DMS53 (cell line): ENCODE measurements at regions not wholly inside any gene's neighbourhood (a gene's known extent, or its start where the extent isn't known, plus 50 kb on each side); places are given as distances from the start of the nearest gene placed in this dataset.
"Not testable (repeated sequence)": the region's sequence is repeated elsewhere in the genome, so short reads cannot be mapped to it uniquely, and the experiment has no call there.

ENCODE experiments used
- DNase-seq: peaks from one replicate; lab custom pipeline; 2025; lab: John Stamatoyannopoulos, UW

DNA sequence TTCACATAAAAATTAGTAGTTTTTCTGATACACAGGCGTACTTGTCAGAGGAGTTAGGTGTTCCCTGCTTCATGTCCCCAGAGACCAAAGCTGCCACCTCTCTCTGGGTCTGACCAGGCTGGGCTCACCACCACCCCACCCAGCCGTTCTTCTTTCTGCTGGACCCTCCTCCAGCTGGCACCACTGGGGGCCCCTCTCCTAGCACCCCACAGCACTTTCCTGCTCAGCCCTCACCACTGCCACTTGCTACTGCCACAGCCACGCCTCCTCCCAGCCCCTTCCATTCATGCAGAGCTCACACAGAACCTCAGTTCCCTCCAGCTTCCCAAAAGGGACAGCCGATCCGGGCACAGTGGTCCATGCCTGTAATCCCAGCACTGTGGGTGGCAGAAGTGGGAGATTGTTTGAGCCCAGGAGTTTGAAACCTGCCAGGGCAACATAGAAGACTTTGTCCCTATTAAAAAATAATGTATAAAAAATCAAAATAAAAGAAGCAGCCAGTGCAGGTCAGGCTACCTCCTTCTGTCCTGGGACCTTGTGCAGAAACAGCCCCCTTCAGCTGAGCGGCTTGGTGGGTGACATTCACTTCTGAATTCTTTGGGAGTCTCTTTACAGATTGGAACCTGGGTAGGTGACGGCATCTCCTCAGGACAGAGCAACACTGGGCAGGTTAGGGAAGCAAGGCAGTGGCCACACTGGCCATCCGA, 208.3 kb downstream of the TOMM20 start:
- DNase-seq = no peak

DNA sequence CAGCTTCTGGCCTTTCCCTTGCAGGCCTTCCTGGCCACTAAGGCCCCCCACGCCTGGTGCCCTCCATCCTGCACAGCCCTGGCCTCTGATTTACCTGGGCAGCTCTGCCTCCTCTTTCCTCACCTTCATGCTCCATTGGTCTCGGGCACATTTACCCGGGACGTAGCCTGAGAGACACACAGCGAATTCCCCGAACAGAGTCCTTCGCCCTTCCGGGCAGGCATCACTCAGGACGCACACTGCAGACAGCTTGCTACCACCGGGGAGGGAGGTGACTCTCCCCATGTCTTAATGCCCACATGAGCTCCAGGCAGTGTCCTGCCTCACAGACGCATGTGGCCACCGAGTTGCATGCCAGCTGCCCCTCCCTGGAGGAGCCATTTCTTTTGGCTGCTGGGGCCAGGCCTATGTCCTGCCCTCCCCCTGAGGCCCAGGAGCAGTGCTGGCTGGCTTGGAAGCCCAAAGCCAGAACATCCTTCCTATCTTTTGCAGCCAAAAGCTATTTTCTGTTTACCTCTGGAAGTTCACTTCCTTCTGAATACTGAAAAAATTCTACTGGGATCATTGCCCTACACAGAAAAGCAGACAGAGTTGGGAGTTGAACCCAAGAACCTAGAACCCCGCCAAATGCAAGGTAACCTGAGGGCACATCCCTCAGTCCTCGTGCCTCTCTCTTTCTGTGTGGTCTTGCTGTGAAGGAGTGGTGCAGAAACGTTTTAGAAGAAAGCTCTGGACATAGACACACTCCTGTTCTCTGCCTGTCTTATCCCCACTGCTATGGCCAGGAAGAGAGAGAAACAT, 209.5 kb downstream of the TOMM20 start:
- DNase-seq = no peak

- DNase-seq = no peak
These were observed 210.3 kb downstream of the TOMM20 start for GRCh38 chr1:234918181-234918841.

- no peak for DNase-seq
These were observed 211.0 kb downstream of the TOMM20 start for GRCh38 chr1:234917495-234918180.

DNA sequence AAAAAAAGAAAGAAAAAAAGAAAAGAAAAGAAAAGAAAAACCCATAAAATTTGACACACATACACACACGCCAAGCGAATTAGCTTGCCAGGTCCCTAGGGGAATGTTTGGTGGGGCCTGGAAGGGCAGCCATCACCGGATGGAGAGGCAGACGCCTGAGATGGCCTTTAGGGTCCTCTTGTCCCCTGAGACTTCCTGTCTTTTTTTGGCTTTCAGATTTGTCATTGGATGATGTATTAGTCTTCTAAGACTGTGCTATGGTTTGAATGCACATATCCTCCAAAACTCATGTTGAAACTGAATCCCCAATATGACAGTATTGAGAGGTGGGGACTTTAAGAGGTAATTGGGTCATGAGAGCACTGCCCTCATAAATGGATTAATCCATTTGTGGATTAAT, 211.8 kb downstream of the TOMM20 start:
- DNase-seq = no peak

GRCh38 chr1:234915924-234916675, 212.5 kb downstream of the TOMM20 start:
- DNase-seq = peak; percentile 68

DNA sequence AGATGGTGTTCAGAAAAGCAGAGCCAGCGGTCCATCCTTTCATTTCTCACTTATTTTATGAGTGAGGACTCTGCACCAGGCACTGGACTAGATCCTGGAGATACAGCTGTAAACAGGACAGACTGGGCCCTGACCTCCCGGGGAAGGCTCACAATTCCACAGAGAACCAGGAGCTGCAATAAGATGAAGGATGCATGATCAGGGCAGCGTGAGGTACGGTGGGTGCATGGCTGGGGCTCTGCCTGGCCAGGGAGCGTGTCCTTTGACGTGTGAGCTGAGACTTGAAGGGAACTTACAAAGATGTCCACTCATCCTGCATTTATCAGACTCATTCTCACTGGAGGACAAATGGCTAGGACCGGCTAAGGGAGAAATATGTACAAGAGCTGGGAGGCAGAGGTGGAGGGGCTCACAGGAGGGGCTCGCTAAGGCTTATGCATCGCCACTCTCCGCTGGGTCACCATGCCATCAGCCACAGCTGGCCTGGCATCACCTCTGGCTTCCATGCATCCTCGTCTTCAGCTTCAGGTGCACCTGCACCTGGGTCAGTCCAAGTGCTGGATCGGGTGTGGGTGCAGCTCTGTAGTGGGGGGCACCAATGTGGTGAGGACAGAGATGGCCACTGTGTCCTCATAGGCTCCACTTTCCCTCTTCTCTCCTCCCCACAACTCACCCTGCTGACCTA, 213.9 kb downstream of the TOMM20 start:
- no peak for DNase-seq

DNA sequence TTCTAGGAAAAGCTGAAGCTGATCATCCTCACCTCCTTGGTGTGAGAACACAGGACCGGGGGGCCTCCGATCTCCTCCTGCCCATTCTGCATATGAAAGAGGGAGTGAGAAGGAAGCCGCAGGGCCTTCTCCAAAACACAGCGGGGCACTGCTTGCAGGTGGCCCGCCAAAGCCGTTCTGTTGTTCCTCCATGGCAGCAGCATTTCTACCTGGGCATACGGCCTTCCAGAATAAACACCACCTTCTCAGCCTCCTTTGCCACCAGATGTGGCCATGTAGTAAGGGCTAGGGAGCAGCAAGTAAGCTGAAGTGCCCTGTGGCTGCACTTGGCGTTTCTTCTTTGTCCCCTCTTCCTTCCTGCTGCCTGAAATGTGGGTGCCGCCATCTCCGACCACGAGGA, 214.9 kb downstream of the TOMM20 start:
- DNase-seq = no peak

DNA sequence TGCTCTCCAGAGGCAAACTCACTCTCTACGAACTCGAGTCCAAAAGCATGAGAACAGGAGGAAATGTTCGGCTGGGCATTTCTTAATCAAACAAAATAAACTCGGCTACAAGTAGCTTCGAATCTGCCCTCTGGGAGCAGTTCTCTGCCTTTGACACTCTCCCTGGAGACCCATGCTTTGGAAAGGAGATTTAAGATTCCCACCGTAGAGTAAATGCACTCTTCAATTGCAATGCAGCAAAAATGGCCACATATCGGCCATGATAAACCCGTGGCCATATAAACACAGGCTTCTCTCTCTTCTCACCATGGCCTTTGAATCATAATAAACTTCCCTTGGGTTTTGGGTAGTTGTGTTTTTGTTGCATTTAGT, 215.4 kb downstream of the TOMM20 start:
- no peak for DNase-seq

- no peak for DNase-seq
These were observed 215.9 kb downstream of the TOMM20 start for GRCh38 chr1:234912548-234913277.

GRCh38 chr1:234911787-234912186, 216.8 kb downstream of the TOMM20 start:
- DNase-seq = no peak

GRCh38 chr1:234911136-234911535, 217.5 kb downstream of the TOMM20 start:
- DNase-seq = not testable (repeated sequence)

- no peak for DNase-seq
These were observed 218.8 kb downstream of the TOMM20 start for GRCh38 chr1:234909851-234910250.

GRCh38 chr1:234909307-234909810, 219.3 kb downstream of the TOMM20 start:
- DNase-seq = no peak

DNA sequence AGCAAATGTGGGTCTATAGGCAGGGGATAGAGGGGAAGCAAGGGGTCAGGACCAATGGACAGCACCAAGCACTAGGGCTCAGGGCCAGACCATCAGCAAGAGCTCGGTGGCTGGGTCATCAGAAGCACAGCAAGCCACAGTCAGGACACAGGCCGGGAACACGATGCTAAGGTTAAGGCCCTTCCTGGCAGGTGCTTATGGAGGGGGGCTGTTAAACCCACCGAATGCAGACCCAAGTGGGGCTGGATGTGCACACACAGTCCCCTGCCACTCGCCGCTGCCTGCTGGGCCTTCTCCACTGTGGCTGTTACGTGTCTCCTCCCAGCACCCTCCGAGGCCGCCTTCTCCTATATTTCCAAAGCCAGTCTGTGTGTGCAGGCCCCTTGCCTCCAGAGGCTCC, 220.1 kb downstream of the TOMM20 start:
- no peak for DNase-seq

DNA sequence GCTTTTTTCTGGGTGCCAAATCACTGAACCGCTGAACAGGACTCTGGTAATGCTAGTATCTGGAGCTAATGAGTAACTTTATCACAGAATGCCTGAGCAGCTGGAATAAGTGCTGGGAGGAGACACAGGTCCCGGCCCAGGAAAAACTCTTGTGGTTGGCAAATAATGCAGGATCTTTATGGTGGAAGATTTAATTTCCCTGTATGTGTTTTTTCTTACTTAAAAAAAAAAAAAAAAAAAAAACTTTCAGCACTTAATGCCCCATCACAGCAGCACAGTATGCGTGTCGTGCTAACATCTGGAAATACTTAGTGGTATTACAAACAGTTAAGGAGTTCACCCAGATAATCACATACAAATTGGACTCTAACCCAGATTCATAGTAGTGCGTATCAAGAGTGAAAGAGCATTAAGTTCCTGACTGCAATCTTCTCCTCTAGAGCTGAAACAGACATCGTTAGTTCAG, 220.7 kb downstream of the TOMM20 start:
- no peak for DNase-seq

DNA sequence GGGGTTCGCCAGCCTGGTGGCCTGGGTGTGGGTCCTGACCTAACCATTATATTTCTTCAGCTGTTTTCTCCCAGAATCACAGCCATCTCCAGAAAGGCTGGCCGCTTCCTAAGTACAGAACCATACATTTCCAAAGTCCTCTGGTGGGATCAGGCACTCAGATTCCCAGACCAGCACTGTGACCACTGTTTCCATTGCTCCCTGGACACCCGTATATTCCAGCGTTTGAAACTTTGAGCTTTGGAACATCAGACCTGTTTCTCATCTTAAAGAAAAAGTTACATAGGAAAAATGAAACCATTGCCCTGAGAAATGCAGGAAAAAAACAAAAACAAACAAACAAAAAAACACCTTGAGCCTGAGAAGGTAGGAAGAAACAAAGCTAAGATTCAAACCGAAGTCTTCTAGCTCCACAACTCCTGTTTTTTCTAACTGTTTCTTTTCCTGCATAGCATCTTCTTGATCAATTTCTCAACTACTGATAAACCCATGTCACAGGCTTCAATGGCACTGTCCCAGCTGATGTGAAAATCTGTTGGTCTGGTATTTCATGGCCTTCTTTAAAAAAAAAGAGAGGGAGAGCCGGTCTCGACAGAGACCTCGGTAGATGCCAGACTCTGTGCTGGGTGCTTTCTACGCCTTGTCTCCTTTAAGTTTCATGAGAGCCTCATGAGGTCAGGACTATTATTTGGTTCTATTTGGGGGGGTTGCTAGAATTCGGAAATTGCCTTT, 221.3 kb downstream of the TOMM20 start:
- no peak for DNase-seq

DNA sequence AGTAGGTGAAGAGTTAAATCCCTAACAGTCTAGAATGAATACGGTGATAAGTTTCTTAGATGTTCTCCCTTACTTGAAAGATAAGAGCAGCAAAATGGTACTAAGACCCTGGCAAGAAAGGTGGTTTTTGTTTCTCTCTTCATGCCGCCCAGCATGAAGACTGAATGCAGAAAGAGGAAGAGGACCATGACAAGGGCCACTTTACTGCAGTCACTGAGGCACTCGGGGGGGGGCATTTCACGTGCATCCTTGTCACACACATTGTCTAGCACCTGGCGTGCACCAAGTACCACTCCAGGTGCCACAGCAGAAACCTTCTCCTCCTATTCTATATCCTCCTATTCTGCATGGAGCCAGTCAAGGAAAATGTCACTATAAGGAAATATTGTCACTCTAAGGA, 222.0 kb downstream of the TOMM20 start:
- no peak for DNase-seq

- no peak for DNase-seq
These were observed 225.7 kb downstream of the TOMM20 start for GRCh38 chr1:234902774-234903547.
